ENCODE measurements at regions not wholly inside any gene's neighbourhood (a gene's known extent, or its start where the extent isn't known, plus 50 kb on each side); places are given as distances from the start of the nearest gene placed in this dataset.
A peak's percentile ranks its signal among the peaks of the same experiment; 100 is the strongest.

- DNase-seq, result no peak
Observed at GRCh38 chr5:35359859-35360258, 129.6 kb upstream of the PRLR start.

- no peak for DNase-seq
Observed at GRCh38 chr5:35357973-35358372, 127.7 kb upstream of the PRLR start.

- DNase-seq, result no peak
Observed at GRCh38 chr5:35356725-35357124, 126.4 kb upstream of the PRLR start.

GRCh38 chr5:35354751-35355150 is 124.5 kb upstream of the PRLR start:
- no peak for DNase-seq

- DNase-seq, result no peak
Observed at GRCh38 chr5:35345222-35345621, 114.9 kb upstream of the PRLR start.

- no peak for DNase-seq
Observed at GRCh38 chr5:35342664-35343063, 112.4 kb upstream of the PRLR start.

- no peak for DNase-seq
Observed at GRCh38 chr5:35341189-35341588, 110.9 kb upstream of the PRLR start.

- DNase-seq, result no peak
Observed at GRCh38 chr5:35339616-35340100, 109.4 kb upstream of the PRLR start.

- no peak for DNase-seq
Observed at GRCh38 chr5:35339006-35339405, 108.7 kb upstream of the PRLR start.

- DNase-seq, result no peak
Observed at GRCh38 chr5:35338157-35338453, 107.8 kb upstream of the PRLR start.

GRCh38 chr5:35337340-35338156 is 107.3 kb upstream of the PRLR start:
- no peak for DNase-seq

GRCh38 chr5:35336230-35336629 is 105.9 kb upstream of the PRLR start:
- no peak for DNase-seq

GRCh38 chr5:35335752-35336151 is 105.5 kb upstream of the PRLR start:
- DNase-seq, result no peak

GRCh38 chr5:35333366-35333765 is 103.1 kb upstream of the PRLR start:
- no peak for DNase-seq

- DNase-seq, result no peak
Observed at GRCh38 chr5:35331956-35332950, 102.0 kb upstream of the PRLR start.

- DNase-seq, result no peak
Observed at GRCh38 chr5:35325836-35326235, 95.5 kb upstream of the PRLR start.

GRCh38 chr5:35324679-35325078 is 94.4 kb upstream of the PRLR start:
- DNase-seq, result no peak

GRCh38 chr5:35324201-35324600 is 93.9 kb upstream of the PRLR start:
- no peak for DNase-seq

- DNase-seq, result no peak
Observed at GRCh38 chr5:35320029-35320428, 89.7 kb upstream of the PRLR start.

- peak; percentile 61 for DNase-seq
Observed at GRCh38 chr5:35319333-35320002, 89.2 kb upstream of the PRLR start.

- DNase-seq, result no peak
Observed at GRCh38 chr5:35317586-35317985, 87.3 kb upstream of the PRLR start.

- DNase-seq, result no peak
Observed at GRCh38 chr5:35316611-35317274, 86.5 kb upstream of the PRLR start.

GRCh38 chr5:35313291-35313690 is 83.0 kb upstream of the PRLR start:
- no peak for DNase-seq

All from GF-D8 (cell line).